Mammary epithelial cell (primary cell): ENCODE measurements at regions not wholly inside any gene's neighbourhood (a gene's known extent, or its start where the extent isn't known, plus 50 kb on each side); places are given as distances from the start of the nearest gene placed in this dataset.

Source experiments
- EZH2 ChIP-seq: IDR thresholded peaks from 2 replicates; pipeline ENCODE4 v1.6.1; 2012; ENCODE audit warnings: low read length, inconsistent platforms, borderline replicate concordance
- TF ChIP-seq, protein P1 (sequence below), 2 donors: IDR thresholded peaks in 1 of 2; conservative IDR thresholded peaks in 1 of 2; 2 replicates each; pipeline ENCODE4 v1.5.1; 2011 to 2012; ENCODE audit warnings: inconsistent platforms in 2 of 2, low read length in 2 of 2, mild to moderate bottlenecking in 2 of 2, control low read depth in 1 of 2, low read depth in 1 of 2; ENCODE audit not compliant: insufficient read depth in 1 of 2; ENCODE audit errors: extremely low read depth in 1 of 2

DNA sequence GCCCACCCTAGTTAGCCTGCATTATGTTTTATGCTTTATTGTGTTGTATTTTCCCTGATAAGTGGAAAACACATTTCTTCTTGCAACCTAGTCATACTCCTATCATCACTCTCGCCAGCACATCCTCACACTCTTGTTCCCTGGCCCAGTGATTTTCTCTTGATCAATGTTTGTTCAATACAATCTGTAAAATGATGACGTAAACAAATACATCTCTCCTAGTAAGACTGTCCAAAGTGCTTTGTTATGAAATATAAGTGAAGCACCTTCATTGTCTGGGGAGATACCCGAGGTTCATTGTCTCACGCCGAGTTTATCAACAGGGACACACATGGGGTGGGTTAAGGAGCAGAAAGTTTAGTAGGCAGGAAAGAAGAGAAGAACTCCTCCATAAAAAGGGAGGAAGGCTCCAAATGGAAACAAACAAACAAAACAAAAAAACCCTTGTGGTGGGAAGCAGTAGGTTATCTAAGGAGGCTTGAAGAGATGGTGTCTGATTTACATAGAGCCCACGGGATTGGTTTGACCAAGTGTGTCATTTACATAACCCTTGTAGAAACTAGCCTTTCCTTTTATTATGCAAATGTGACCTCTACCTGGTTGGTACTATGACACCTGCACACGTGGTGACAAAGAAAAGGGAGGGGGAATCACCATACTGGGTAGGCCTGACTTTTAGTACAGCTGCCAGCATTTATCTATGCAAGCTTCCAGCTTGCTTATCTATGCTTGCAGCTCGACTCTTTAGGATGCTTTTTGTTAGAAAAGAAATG, 1317.9 kb upstream of the SPRY2 start:
- TF ChIP-seq, protein P1, sequence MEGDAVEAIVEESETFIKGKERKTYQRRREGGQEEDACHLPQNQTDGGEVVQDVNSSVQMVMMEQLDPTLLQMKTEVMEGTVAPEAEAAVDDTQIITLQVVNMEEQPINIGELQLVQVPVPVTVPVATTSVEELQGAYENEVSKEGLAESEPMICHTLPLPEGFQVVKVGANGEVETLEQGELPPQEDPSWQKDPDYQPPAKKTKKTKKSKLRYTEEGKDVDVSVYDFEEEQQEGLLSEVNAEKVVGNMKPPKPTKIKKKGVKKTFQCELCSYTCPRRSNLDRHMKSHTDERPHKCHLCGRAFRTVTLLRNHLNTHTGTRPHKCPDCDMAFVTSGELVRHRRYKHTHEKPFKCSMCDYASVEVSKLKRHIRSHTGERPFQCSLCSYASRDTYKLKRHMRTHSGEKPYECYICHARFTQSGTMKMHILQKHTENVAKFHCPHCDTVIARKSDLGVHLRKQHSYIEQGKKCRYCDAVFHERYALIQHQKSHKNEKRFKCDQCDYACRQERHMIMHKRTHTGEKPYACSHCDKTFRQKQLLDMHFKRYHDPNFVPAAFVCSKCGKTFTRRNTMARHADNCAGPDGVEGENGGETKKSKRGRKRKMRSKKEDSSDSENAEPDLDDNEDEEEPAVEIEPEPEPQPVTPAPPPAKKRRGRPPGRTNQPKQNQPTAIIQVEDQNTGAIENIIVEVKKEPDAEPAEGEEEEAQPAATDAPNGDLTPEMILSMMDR (conservative IDR thresholded peaks at IDR 0.05 in 1 of 2, IDR thresholded peaks at IDR 0.05 in 1 of 2; ENCODE audit: extremely low read depth in 1 of 2, insufficient read depth in 1 of 2, low read depth in 1 of 2, low read length in 2 of 2), result no peak
- no peak for TF ChIP-seq EZH2
